ENCODE measurements at regions not wholly inside any gene's neighbourhood (a gene's known extent, or its start where the extent isn't known, plus 50 kb on each side); places are given as distances from the start of the nearest gene placed in this dataset.
A peak's percentile ranks its signal among the peaks of the same experiment; 100 is the strongest.
"Not testable (repeated sequence)": the region's sequence is repeated elsewhere in the genome, so short reads cannot be mapped to it uniquely, and the experiment has no call there.

DNA sequence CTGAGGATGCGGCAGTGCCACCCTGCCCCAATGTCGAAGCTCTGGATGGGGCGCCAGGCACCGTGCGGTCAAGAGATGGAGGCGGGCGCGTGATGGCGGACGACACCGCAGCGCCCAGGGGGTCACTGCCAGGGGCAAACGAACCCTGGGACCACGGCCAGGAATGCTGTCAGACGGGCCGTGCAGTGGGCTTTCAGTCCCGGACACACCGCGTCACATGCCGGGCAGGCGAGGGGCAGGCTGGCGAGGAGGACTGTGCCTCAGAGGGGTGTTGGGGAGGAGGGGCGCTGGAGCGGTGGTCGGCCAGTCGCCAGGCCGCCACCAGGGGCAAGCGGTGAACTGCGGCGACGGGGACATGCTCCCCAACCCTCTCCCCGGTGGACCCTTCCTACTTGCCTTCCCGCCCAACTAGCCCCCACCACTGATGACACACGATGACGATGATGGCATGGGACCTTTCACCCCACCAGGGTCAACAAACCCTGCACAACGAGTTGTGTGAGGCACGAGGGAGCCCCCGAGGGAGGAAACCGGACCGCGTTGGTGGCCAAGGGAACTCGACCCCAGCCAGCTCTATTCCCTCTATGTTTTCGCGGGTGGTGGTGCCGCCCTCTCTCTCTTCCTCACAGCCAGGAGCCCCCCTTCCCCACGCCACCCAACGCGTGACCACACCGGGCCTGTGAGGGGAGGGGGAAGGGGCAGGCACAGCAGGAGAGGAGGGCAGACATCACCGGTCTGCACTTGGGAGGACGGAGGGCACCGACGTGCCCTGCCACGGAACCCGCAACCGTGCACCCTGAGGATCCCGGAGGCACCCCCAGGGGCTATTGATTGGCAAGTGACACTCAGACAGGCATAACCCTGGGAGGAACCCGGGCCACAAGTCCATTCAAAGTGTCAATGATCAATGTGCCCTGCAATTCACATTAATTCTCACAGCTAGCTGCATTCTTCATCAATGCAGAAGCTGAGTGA, 1960.9 kb upstream of the DEFB115 start:
- no peak for DNase-seq

DNA sequence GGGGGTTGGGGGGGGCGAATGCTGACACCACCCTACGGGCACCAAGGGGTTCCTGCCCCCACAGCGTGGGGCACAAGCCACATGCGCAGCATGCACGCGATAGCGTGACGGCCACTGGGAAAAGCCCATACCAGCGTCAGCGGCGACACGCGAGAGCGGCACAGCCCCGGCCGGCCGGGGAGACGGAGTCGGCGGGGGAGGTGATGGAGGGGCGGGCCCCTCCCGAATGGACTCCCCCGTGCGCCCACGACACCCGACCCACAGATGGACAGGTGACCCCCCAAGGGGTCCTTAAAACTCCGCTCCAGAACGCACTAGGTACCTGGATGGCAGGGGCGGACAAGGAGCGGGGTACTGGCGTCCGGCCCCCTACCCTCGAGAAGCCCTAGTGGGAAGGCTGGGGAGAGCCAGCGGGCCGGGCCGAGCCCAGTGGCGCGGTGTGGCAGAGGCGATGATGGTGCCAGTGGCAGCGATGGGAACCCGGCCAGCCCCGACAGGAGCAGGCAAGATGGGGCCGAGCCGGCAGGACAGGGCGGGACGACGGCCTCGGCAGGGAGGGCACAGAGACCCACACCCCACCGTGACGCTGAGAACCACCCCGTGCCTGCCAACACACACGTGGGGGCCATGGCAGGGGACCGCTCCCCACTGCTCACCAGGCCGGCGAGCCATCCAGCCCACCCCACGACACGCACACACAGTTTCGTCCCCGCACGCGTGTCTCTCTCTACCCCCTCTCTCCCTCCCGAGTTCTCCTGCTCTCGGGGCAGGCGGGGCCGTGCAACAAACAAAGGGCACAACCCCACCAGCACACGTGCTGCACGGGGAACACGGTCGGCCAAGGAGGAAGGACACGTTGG, 1959.8 kb upstream of the DEFB115 start:
- DNase-seq = no peak

DNA sequence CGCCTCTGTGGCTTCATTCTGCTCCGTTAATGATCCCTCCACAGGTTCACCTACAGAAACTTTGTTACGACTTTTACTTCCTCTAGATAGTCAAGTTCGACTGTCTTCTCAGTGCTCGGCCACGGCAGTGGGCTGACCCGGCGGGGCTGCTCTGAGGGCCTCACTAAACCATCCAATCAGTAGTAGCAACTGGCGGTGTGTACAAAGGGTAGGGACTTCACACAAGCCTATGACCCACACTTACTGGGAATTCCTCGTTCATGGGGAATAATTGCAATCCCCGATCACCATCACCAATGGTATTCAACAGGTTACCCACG, 1959.2 kb upstream of the DEFB115 start:
- no peak for DNase-seq

DNA sequence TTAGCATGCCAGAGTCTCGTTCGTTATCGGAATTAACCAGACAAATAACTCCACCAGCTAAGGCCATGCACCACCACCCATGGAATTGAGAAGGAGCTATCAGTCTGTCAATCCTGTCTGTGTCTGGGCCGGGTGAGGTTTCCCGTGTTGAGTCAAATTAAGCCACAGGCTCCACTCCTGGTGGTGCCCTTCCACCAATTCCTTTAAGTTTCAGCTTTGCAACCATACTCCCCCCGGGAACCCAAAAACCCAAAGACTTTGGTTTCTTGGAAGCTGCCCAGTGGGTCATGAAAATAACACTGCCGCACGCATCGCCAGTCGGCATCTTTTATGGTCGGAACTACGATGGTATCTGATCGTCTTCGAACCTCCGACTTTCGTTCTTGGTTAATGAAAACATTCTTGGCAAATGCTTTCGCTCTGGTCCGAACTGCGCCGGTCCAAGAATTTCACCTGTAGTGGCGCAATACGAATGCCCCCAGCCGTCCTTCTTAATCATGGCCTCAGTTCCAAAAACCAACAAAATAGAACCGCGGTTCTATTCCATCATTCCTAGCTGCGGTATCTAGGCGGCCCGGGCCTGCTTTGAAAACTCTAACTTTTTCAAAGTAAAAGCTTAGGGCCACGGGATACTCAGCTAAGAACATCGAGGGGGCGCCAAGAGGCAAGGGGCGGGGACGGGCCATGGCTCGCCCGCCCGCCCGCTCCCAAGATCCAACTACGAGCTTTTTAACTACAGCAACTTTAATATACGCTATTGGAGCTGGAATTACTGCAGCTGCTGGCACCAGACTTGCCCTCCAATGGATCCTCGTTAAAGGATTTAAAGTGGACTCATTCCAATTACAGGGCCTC, 1958.5 kb upstream of the DEFB115 start:
- DNase-seq = no peak

DNA sequence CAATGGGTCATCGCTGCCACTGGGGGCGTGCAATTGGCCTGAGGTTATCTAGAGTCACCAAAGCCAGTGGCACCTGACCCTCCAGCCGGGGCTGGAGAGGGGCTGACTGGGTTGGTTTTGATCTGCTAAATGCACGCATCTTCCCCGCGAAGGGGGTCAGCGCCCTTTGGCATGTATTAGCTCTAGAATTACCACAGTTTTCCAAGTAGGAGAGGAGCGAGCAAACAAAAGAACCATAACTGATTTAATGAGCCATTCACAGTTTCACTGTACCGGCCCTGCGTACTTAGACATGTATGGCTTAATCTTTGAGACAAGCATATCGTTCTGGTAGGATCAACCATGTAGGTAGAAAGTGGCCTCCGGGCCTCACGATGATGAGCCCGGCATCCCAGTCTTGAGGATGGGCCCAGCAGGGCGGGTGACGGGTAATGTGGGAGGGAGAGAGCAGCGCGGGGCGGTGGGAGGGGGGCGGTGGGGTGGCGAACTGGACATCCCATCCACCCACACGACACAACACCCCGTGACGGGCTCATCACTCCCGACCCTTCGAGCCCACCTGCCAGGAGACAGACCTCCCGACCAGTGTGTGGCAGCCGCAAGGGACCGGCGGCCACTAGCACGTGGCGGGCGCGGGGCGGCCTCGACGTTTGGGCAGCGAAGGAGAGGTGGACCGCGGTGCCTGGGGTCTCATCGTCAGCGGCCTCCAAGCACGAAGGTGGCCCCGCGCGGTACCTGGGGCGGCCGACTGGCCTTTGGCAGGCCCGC, 1957.5 kb upstream of the DEFB115 start:
- no peak for DNase-seq

DNA sequence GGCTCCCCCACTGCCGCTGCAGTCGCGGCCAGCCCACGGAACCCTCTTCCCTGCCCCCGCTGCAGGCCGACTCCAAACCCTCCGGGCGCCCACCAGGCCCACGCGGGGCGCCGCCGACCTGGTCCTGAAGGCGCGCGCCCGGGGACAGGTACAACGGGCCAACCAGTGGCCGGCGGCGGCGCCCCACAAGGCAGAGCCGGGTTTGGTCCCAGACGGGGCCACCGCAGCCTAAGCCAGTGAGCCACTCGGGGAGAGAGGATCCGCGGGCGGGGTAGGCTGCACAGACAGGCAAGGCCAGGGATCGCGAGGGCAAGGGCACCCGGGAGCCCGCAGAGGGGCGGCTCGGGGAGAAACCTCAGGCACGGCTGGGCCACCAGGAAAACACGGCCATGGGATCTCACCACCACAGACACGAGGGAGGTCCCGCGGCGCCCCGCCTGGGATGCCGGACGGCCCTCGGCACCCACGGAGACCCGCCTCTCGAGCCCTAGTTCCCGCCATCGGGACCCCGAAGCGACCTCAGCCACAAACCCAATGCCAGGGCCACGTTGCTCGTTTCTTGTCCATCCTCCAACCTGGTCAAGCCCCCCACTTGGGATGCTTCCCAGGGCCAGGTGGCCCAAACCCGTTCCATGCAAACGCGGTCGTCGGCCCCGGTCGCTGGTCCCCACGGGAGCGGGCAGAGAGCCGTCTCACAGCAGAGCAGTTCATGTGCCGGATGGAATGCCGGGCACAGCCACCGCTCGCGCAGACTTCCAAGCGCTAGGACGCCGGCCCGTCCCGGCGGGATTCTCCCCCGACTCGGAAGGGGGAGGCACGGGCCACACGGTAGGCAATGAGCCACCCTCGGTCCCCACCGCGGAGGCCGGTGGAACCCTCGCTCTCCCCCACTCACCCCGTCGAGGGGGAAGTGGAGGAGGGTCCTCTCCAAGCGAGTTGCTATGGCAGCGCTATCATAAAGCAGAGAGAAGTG, 1956.6 kb upstream of the DEFB115 start:
- no peak for DNase-seq

DNA sequence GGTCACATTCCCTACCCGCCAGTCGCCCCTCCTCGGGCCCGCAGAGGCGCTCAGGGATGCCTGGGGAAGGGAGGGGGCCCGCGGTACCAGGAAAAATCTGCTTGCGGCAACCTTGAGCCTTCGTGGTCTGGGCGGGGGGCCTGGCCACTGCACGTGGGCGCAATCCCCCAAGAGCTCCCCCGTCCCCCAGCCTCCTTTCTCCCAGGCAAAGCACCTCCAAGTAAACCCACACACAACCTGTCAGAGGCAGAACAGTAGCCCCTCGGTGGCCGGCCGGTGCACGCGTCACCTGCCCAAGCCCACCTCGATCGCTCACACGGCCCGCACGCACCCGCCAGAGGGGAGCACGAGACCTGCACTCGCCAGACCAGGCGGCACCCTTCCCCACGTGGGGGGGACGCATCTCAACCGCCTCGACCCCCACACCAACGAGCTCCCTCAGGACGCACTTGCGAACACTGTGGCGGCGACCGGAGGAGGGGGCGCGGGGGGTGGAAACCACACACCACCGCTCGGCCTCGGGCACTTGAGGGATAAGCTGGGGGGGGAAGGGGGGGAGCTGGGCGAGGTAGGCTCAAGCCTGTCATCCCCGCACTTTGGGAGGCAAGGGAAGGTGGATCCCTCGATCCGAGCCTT, 1955.7 kb upstream of the DEFB115 start:
- DNase-seq = no peak

DNA sequence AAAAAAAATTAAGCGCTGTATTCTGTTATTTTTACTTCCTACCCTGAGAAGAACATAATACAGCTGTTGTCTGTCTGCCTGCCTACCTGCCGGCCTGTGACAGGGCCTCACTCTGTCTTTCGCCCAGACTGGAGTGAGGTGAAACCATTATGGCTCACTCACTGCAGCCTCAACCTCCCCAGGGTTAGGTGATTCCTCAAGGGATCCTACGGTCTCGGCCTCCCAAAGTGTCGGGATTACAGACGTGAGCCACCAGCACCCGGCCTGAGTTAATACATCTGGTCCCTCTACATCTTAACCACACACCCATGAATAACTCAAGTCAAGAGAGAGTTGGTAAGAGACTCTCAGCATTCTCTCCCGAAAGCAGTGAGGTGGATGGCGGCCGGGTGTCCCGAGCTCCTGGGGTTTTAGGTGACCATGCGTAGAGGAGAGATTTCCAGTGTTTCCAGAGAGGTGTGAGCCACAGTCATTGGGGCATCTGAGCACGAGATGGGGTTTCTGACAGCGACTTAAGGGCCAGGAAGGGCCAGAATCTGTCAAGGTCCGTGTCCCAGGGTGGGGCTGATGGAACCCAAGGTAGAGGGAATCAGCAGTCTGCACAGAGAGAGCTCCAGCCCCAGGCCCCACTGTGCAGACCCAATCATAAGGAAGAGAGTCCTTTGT, 1954.4 kb upstream of the DEFB115 start:
- no peak for DNase-seq

DNA sequence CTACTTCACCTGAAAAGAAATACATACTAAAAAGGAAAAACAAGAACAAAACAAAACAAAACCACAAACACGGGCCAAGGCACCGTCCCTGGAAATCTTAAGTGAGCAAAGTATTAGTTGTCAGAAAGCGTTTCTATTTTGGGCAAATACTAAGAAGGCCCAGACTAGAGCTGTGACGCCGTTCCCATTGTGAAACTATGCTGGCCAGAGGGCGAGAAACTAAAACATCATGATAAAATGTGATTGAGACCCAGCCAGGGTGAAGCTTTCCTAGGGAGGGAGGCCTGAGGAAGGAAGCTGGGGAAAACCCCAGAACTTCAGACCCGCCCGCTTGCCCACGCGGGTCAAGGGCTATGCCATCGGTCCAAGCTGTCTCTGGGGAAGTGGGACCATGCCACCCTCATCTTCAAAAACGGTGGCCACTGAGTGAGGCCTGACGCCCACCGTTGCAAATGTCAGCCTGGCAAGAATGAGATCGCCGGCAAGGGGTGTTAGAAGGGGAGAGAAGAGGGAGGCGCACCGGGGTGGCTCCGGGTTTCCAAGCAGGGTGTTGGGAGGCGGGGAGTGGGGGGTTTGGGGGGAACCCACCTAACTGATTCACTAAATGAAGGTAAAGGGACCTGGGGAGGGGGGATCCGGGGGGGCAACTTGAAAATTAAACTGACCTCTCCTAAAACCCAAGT, 1950.9 kb upstream of the DEFB115 start:
- DNase-seq = peak; percentile 67

DNA sequence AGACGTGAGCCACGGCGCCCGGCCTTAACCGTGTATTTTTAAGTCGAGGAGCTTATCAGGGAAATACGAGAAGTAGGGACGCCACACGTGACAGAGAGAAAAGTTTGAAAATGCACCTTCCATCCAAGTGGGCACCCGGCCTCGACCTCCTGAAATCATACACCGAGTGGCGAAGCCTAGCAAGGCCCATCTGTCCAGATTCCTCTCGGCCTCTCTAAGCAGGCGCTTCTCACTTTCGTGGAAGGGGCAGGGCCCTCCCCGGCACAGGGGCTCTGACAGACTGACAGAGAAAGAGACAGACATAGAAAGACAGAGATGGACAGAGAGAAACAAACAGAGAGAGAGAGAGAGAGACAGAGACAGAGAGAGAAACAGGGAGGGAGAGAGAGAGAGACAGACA, 1950.0 kb upstream of the DEFB115 start:
- DNase-seq = not testable (repeated sequence)

DNA sequence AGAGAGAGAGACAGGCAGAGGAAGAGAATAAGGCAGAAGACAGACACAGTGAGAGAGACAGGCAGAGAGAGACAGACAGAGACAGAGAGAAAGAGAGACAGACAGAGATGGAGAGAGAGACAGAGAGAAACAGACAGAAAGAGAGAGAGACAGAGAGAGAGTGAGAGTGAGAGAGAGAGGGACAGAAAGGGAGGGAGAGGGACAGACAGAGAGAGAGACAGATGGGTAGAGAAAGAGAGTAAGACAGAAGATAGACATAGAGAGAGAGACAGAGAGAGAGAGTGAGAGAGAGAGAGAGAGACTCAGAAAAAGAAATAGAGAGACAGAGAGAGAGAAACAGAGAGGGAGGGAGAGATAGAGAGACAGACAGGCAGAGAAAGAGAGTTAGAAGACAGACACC, 1948.5 kb upstream of the DEFB115 start:
- DNase-seq = not testable (repeated sequence)

DNA sequence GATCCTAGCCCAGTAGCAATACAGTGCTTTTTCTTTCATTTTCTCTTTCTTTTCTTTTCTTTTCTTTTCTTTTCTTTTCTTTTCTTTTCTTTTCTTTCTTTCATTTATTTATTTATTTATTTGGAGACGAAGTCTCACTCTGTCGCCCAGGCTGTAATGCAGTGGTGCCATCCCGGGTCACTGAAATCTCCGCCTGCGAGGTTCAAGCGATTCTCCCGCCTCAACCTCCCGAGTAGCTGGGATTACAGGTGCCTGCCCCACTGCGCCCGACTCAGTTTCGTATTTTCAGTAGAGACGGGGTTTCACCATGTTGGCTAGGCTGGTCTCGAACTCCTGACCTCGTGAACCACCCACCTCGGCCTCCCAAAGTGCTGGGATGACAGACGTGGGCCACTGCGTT, 1948.0 kb upstream of the DEFB115 start:
- not testable (repeated sequence) for DNase-seq

DNA sequence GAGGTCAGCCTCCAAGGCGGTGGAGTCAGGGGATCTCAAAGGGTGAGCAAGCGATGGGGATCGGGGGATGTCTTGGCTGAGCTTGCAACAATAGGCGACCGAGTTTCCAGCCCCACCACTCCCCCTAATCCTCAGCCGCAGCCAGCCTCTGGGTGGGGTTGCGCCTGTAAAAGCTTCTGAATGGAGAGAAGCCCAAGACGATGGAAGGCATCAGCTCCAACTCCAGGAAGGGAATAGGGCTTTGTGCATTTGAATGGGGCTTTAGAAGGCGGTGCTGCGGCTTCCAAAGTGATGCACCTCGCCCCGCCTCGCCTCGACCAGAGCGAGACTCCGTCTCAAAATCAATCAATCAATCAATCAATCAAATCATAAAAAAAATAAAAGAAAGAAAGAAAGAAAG, 1946.4 kb upstream of the DEFB115 start:
- DNase-seq = not testable (repeated sequence)

DNA sequence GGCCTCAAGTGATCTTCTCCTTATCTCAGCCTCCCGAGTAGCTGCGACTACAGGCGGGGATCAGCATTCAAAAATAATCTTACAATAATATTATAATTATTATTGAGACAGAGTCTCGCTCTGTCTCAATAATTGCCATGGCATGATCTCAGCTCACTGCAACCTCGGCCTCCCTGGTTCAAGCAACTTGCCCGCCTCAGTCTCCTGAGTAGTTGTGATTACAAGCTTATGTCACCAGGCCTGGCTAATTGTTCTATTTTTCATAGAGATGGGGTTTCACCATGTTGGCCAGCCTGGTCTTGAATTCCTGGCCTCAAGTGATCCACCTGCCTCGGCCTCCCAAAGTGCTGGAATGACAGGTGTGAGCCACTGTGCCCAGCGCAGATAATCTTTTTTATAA, 1944.8 kb upstream of the DEFB115 start:
- DNase-seq = not testable (repeated sequence)

DNA sequence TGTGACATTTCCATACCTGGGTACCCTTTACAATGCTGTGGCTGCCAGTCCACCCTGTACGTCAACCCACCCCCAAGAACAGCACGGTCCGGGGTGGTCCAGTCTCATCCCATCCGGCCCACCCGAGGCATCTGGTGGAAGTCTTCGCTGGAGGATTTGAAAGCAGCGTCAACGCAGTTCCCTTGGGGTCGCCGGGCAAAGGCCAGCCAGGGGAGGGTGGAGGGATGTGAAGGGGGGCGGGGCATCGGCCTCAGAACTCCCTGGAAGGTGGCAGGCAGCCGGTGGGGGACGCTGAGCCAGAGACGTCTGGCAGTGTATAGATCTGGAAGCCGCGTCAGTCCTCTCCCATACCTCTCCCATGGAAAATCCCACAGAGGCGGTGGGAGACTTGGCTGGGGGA, 1944.0 kb upstream of the DEFB115 start:
- no peak for DNase-seq

DNA sequence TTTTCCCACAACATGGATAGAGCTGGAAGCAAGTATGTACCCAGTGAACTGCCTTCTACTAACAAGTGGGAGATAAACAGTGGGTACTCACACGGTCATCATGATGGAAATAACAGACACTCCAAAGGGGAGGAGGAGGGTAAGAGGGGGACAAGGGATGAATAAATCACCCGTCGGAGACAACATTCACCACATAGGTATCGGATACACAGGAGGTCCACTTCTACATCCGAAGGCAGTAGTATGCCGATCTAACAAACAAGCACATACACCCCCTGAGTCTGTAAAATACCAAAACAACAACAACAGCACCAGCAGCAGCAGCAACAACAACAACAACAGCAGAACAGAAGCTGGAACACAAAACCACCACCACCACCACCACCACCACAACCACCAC, 1943.2 kb upstream of the DEFB115 start:
- DNase-seq = no peak

DNA sequence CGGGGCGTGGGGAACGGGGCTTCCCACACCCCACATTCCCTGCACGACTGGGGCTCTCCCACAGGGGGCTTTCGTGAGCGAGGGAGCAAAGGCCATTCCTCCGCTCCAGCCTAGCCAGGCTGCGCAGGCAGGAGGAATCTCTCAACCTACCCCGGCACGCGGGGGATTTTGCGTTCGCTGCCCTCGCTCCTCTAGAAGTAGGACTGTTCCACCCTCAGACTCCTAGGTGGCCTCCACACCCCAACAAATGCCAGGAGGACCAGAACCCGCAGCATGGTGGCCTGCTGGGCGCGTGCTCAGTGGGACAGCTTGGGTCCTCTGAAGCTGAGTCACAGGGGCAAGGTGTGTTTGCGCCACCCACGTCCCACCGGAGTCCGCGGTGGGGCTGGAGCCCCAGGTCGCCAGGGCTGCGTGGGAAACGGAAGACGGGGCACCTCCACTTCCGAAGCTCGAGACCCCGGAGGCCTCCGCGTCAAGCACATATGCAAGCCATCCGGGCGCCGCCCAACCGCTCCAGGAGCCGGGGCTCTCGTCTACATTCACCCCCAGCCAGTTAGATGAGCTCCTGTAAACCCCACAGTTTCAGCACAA, 1938.5 kb upstream of the DEFB115 start:
- no peak for DNase-seq

DNA sequence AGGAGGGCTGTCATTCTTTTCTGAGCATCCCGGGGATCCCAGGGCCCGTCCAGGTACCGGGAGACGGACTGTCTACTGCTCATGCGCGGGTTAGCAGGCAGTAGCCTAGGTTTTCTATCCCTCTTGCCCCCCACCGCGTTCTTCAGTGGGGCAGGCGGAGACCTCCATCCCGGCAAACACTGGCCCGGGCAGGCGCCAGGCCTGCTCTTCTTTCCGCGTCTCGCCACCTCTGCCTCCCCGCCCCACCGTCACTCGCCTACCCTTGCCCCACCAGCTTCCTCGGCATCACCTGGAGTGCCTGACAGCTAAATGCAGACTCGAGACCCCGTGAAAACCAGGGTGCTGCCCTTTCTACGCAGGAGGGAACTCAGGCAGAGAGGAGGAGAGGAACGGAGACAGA, 1937.7 kb upstream of the DEFB115 start:
- DNase-seq = no peak

All from OCI-M1 (cell line).